ENCODE measurements at regions not wholly inside any gene's neighbourhood (a gene's known extent, or its start where the extent isn't known, plus 50 kb on each side); places are given as distances from the start of the nearest gene placed in this dataset.

DNA sequence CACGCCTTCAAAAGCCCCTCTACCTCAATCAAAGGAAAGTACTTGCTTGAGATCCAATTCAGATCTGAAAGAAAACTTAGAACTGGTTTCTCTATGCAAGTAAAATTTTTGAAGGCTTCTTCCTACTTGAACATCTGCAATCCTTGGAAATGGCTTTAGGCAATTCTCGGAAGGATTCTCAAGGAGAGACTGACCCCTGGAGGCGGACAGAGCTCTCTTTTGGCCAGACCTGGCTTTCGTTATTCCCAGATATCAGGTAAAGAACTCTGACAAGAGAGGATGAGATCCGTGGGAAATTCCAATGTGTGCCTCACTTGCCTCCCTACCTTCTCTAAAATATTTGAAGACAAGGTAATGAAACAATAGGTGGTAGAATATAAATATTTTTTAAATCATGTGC is 670.3 kb upstream of the FAM241A start:
- H3K4me3 ChIP-seq (ENCODE audit: extremely low read depth in 1 of 4, insufficient read depth in 2 of 4, low read depth in 3 of 4, low read length in 4 of 4), result no peak overlapping the region
- H3K18ac ChIP-seq (ENCODE audit: extremely low read depth, low read length), result no peak overlapping the region
- FAIRE-seq (peak; percentile 88), DNase-seq (ENCODE audit: low read depth in 1 of 2, low spot score in 2 of 2) (peak; percentile 38 to 63)
- POLR2A ChIA-PET (ENCODE audit: partially characterized antibody), result no interaction called here
- no peak overlapping the region for H2BK120ac ChIP-seq (replicated peaks; ENCODE audit: low read depth, low read length)
- no peak overlapping the region for H3K23ac ChIP-seq (ENCODE audit: insufficient read length)
- H3K9ac ChIP-seq (replicated peaks in 1 of 4; ENCODE audit: extremely low read depth in 1 of 4, low read depth in 3 of 4, low read length in 3 of 4), result no peak overlapping the region
- no peak overlapping the region for H3K27ac ChIP-seq (ENCODE audit: low read depth, low read length)
- H4K8ac ChIP-seq (ENCODE audit: extremely low read depth, insufficient read depth, low read length), result no peak overlapping the region
- H3K4me1 ChIP-seq (replicated peaks in 1 of 4; ENCODE audit: control insufficient read depth in 3 of 4, insufficient read depth in 4 of 4, low read length in 3 of 4), result no peaks in the 10 kb centered on the region
- H4K91ac ChIP-seq (replicated peaks; ENCODE audit: insufficient read length, low read length), result no peak overlapping the region
- no peak overlapping the region for H4K5ac ChIP-seq (ENCODE audit: insufficient read length, low read depth, low read length)
- no peaks in the 10 kb centered on the region for H3K23me2 ChIP-seq (ENCODE audit: low read depth, low read length)
- peaks cover 0 to 1% (median 0%) of the 10 kb centered on the region in 4 experiments; a peak in 1 of 7 replicates for H3K27me3 ChIP-seq (replicated peaks in 1 of 4; ENCODE audit: control insufficient read depth in 3 of 4, extremely low read depth in 1 of 4, insufficient read depth in 3 of 4, low read length in 3 of 4)
- H3K4me2 ChIP-seq (ENCODE audit: insufficient read depth in 1 of 2, low read depth in 2 of 2, low read length in 2 of 2), result no peak overlapping the region
- H2BK12ac ChIP-seq (ENCODE audit: low read depth, low read length), result no peak overlapping the region
- H3K4ac ChIP-seq (replicated peaks; ENCODE audit: insufficient read length, low read depth, low read length), result no peak overlapping the region
- H2AK5ac ChIP-seq (ENCODE audit: low read depth, low read length), result no peak overlapping the region
- 29% methylated on average over 5 of the region's 5 CpGs; no CpG with 5 or more reads in 1 of the 2 experiments for WGBS, 2 experiments (ENCODE audit: extremely low coverage in 1 of 2, insufficient coverage in 1 of 2, insufficient read length in 1 of 2, insufficient replicate concordance in 2 of 2, low coverage in 1 of 2, low lambda C conversion rate in 2 of 2, missing lambda C conversion rate in 1 of 2)
- no peak overlapping the region for H2BK20ac ChIP-seq (ENCODE audit: low read length)
- H2AFZ ChIP-seq (ENCODE audit: low read length), result no peak overlapping the region
- no peak overlapping the region for H2BK5ac ChIP-seq (ENCODE audit: low read depth, low read length)
- no peaks in the 10 kb centered on the region for H3K79me2 ChIP-seq (ENCODE audit: control insufficient read depth in 1 of 2, insufficient read depth in 2 of 2, low read length in 2 of 2)
- no peaks in the 10 kb centered on the region for H3K79me1 ChIP-seq (ENCODE audit: low read depth, low read length)
- no peaks in the 10 kb centered on the region for H3K36me3 ChIP-seq (ENCODE audit: control insufficient read depth in 2 of 4, insufficient read depth in 4 of 4, low read length in 3 of 4)
- no peak overlapping the region for H3K14ac ChIP-seq (ENCODE audit: insufficient read length)
- H3K9me3 ChIP-seq (ENCODE audit: insufficient read depth in 2 of 2, low read depth in 1 of 2, low read length in 1 of 2), result no peaks in the 10 kb centered on the region
- CTCF ChIA-PET (ENCODE audit: partially characterized antibody), result interaction anchor here (0.5 to 1.5 kb wide), 11 partner anchors 9 to 472 kb away, joined by 3 to 7 read pairs (median 3); no protein-coding TSS in a partner anchor
- no peaks in the 10 kb centered on the region for H4K20me1 ChIP-seq (replicated peaks in 1 of 2; ENCODE audit: control insufficient read depth in 1 of 2, insufficient read depth in 2 of 2, low read length in 2 of 2)
- no peak overlapping the region for H3K56ac ChIP-seq (replicated peaks; ENCODE audit: insufficient read length, low read depth, low read length)
- H2BK15ac ChIP-seq (ENCODE audit: low read length), result no peak overlapping the region
- TF ChIP-seq SP4 (IDR thresholded peaks at IDR 0.05; ENCODE audit: low read length) (no peak), POLR2AphosphoS5 (IDR thresholded peaks at IDR 0.05; ENCODE audit: low read depth, low read length) (no peak), RAD21 (IDR thresholded peaks at IDR 0.05 in 1 of 2, conservative IDR thresholded peaks at IDR 0.05 in 1 of 2; ENCODE audit: low read depth in 2 of 2, low read length in 2 of 2) (peak; percentile 93 to 94), BCL11A (IDR thresholded peaks at IDR 0.05; ENCODE audit: low read depth in 2 of 2, low read length in 2 of 2) (no peak), NRF1 (IDR thresholded peaks at IDR 0.05; ENCODE audit: low read depth, low read length) (no peak)
- TF ChIP-seq, protein P1, sequence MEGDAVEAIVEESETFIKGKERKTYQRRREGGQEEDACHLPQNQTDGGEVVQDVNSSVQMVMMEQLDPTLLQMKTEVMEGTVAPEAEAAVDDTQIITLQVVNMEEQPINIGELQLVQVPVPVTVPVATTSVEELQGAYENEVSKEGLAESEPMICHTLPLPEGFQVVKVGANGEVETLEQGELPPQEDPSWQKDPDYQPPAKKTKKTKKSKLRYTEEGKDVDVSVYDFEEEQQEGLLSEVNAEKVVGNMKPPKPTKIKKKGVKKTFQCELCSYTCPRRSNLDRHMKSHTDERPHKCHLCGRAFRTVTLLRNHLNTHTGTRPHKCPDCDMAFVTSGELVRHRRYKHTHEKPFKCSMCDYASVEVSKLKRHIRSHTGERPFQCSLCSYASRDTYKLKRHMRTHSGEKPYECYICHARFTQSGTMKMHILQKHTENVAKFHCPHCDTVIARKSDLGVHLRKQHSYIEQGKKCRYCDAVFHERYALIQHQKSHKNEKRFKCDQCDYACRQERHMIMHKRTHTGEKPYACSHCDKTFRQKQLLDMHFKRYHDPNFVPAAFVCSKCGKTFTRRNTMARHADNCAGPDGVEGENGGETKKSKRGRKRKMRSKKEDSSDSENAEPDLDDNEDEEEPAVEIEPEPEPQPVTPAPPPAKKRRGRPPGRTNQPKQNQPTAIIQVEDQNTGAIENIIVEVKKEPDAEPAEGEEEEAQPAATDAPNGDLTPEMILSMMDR (IDR thresholded peaks at IDR 0.05; ENCODE audit: control extremely low read depth in 1 of 3, insufficient read depth in 1 of 3, low read depth in 1 of 3, low read length in 3 of 3), result peak; percentile 52 to 76 (median 75)
